Left lung (tissue), 4 donors: ENCODE measurements at regions not wholly inside any gene's neighbourhood (a gene's known extent, or its start where the extent isn't known, plus 50 kb on each side); places are given as distances from the start of the nearest gene placed in this dataset.

ENCODE experiments used
- ATAC-seq: fragments of 200-7000 bp; cut with Tn5 transposase; one replicate; pipeline ENCODE4 v1.9.1; 2020; ENCODE audit warnings: moderate library complexity
- DNase-seq, 4 donors: peaks; one replicate each; pipeline ENCODE4 v3.0.0-alpha.2; 2013 to 2020
- H3K27ac ChIP-seq, 2 donors: fragments of 200-600 bp; sonication (generic) in 1 of 2; one replicate each; pipeline versions ENCODE4 v1.5.0 to v1.8.0; 2020 to 2021
- H3K27me3 ChIP-seq, 2 donors: fragments of 200-600 bp; sonication (generic) in 1 of 2; one replicate each; pipeline versions ENCODE4 v1.5.0 to v1.8.0; 2020 to 2021
- H3K36me3 ChIP-seq, 2 donors: fragments of 200-600 bp; sonication (generic) in 1 of 2; one replicate each; pipeline versions ENCODE4 v1.5.0 to v1.8.0; 2020 to 2021
- H3K4me1 ChIP-seq, 2 donors: fragments of 200-600 bp; one replicate each; pipeline ENCODE4 v1.8.0; 2021
- H3K4me3 ChIP-seq, 2 donors: fragments of 200-600 bp; sonication (generic) in 1 of 2; one replicate each; pipeline versions ENCODE4 v1.5.0 to v1.8.0; 2020 to 2021; ENCODE audit warnings: mild to moderate bottlenecking in 1 of 2
- H3K9me3 ChIP-seq, 2 donors: fragments of 200-600 bp; sonication (generic) in 1 of 2; one replicate each; pipeline versions ENCODE4 v1.5.0 to v1.8.0; 2020 to 2021
- intact Hi-C, 2 donors: fragments of 100-400 bp; cut with DNase I; formaldehyde crosslinking; loops; one replicate each; pipeline versions ENCODE4 v1.11.2 to v1.14.2; 2022
- TF ChIP-seq, protein P1 (sequence below), 2 donors: fragments of 200-600 bp; sonication (generic) in 1 of 2; IDR thresholded peaks; one replicate each; pipeline versions ENCODE4 v1.5.0 to v1.8.0; 2021; ENCODE audit warnings: antibody characterized with exemption in 2 of 2
- donor health status: DM: no; HTN: yes; CAD: no.
- donor health status: DM: no; HTN: no; CAD: no.

GRCh38 chr2:125543968-125544514, 1111.9 kb upstream of the GYPC start:
- Histone ChIP-seq H3K27me3 (no peaks in the 10 kb centered on the region), H3K9me3 (peaks cover 0 to 5% of the 10 kb centered on the region in 2 donors), H3K4me1 (no peaks in the 10 kb centered on the region), H3K4me3 (no peak overlapping the region), H3K36me3 (no peaks in the 10 kb centered on the region), H3K27ac (no peak overlapping the region)
- ATAC-seq, result no peak
- intact Hi-C loops, result no loop called here
- TF ChIP-seq, protein P1, sequence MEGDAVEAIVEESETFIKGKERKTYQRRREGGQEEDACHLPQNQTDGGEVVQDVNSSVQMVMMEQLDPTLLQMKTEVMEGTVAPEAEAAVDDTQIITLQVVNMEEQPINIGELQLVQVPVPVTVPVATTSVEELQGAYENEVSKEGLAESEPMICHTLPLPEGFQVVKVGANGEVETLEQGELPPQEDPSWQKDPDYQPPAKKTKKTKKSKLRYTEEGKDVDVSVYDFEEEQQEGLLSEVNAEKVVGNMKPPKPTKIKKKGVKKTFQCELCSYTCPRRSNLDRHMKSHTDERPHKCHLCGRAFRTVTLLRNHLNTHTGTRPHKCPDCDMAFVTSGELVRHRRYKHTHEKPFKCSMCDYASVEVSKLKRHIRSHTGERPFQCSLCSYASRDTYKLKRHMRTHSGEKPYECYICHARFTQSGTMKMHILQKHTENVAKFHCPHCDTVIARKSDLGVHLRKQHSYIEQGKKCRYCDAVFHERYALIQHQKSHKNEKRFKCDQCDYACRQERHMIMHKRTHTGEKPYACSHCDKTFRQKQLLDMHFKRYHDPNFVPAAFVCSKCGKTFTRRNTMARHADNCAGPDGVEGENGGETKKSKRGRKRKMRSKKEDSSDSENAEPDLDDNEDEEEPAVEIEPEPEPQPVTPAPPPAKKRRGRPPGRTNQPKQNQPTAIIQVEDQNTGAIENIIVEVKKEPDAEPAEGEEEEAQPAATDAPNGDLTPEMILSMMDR (IDR thresholded peaks at IDR 0.05), result no peak
- no peak for DNase-seq

DNA sequence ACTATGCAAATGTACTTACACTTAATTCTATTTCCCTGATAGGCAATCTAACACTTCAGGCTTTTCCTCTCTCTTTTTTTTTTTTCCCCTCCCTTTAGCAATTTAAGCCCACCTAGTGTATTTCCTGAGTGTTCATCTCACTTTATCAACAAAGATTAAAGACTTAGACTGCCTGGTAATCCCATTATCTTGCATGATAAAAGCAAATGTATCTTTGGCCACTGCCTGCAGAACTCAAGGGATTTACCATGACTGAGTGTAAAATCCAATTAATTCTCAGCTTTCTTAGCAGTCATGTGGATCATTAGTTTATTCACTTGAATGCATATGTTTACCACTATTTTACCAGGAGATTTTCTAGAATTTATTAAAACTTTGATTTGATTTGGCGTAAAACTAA, 1102.2 kb upstream of the GYPC start:
- Histone ChIP-seq H3K36me3 (no peaks in the 10 kb centered on the region), H3K4me3 (no peak overlapping the region), H3K27me3 (no peaks in the 10 kb centered on the region), H3K27ac (no peak overlapping the region), H3K4me1 (no peaks in the 10 kb centered on the region), H3K9me3 (no peaks in the 10 kb centered on the region)
- no peak for ATAC-seq
- intact Hi-C loops, result no loop called here
- TF ChIP-seq, protein P1 (IDR thresholded peaks at IDR 0.05), result no peak
- no peak for DNase-seq

GRCh38 chr2:125554956-125555355, 1101.0 kb upstream of the GYPC start:
- H3K9me3 ChIP-seq, result no peaks in the 10 kb centered on the region
- peak in 1 of 4 donors; percentile 11 for DNase-seq

GRCh38 chr2:125559186-125559585, 1096.8 kb upstream of the GYPC start:
- TF ChIP-seq, protein P1 (IDR thresholded peaks at IDR 0.05), result no peak
- no peak for DNase-seq
- intact Hi-C loops, result no loop called here
- Histone ChIP-seq H3K4me1 (no peaks in the 10 kb centered on the region), H3K27ac (no peak overlapping the region), H3K9me3 (no peaks in the 10 kb centered on the region), H3K36me3 (no peaks in the 10 kb centered on the region), H3K27me3 (no peaks in the 10 kb centered on the region), H3K4me3 (no peak overlapping the region)
- ATAC-seq, result no peak

More at GRCh38 chr2:125554956-125555355, 1101.0 kb upstream of the GYPC start:
- TF ChIP-seq, protein P1 (IDR thresholded peaks at IDR 0.05), result no peak
- no peak for ATAC-seq
- Histone ChIP-seq H3K36me3 (no peaks in the 10 kb centered on the region), H3K4me3 (no peak overlapping the region), H3K27me3 (no peaks in the 10 kb centered on the region), H3K27ac (no peak overlapping the region), H3K4me1 (no peaks in the 10 kb centered on the region)
- intact Hi-C loops, result no loop called here

DNA sequence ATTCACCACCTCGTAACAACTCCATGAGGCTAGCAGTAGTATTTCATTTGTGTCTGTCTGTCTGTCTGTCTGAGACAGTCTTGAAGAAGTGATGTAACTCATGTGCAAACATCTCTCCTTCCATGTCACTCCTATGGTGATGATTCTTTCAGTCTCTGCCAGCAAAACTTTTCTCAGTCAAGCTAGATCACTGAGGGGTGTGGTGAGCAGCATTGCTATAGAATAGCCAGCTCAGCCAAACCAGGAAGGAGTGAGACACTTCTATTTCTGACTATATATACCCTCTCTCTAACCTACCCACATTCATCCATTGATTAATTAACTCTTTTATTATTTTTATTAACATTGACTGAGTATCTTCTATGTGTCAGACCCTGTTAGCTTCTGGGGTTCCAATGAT, 1095.1 kb upstream of the GYPC start:
- H3K9me3 ChIP-seq, result no peaks in the 10 kb centered on the region
- H3K4me3 ChIP-seq, result no peak overlapping the region
- no peaks in the 10 kb centered on the region for H3K4me1 ChIP-seq
- no peaks in the 10 kb centered on the region for H3K36me3 ChIP-seq
- TF ChIP-seq, protein P1 (IDR thresholded peaks at IDR 0.05), result no peak
- DNase-seq (no peak), ATAC-seq (no peak)
- H3K27ac ChIP-seq, result no peak overlapping the region
- H3K27me3 ChIP-seq, result no peaks in the 10 kb centered on the region
- intact Hi-C loops, result no loop called here
